A673 (cell line): ENCODE measurements at regions not wholly inside any gene's neighbourhood (a gene's known extent, or its start where the extent isn't known, plus 50 kb on each side); places are given as distances from the start of the nearest gene placed in this dataset.

Source experiments
- EZH2 ChIP-seq: fragments of 200-600 bp; sonication (generic); IDR thresholded peaks from 2 replicates; pipeline ENCODE4 v1.6.1; 2017; ENCODE audit warnings: borderline replicate concordance, low read depth, mild to moderate bottlenecking, mixed read lengths, antibody characterized with exemption, low read length; ENCODE audit not compliant: poor library complexity, severe bottlenecking
- TF ChIP-seq, protein P1 (sequence below): fragments of 300-800, 200-600 bp; sonication (generic); conservative IDR thresholded peaks from 2 replicates; pipeline ENCODE4 v1.5.1; 2017; ENCODE audit warnings: low read depth, mild to moderate bottlenecking, antibody characterized with exemption, low read length, moderate library complexity, mixed read lengths

DNA sequence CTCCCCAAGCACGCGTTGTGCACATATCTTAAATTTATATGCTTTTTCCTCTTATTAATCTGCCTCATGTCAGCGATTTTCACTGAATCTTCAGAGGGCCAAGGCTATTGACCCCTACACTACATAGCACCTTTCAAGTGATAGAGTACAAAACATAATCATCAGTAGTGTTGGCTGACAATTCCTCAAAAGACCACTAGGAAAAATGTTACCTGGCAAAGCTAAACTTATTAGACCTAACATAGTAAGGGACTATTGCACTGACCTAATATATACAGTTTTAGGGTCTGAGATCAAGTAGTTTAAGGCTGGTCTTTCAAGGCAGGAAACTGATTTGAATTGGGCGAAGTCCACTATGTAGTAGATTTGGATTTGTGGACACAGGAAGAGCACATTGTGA, 244.2 kb upstream of the ZC3H15 start:
- TF ChIP-seq, protein P1, sequence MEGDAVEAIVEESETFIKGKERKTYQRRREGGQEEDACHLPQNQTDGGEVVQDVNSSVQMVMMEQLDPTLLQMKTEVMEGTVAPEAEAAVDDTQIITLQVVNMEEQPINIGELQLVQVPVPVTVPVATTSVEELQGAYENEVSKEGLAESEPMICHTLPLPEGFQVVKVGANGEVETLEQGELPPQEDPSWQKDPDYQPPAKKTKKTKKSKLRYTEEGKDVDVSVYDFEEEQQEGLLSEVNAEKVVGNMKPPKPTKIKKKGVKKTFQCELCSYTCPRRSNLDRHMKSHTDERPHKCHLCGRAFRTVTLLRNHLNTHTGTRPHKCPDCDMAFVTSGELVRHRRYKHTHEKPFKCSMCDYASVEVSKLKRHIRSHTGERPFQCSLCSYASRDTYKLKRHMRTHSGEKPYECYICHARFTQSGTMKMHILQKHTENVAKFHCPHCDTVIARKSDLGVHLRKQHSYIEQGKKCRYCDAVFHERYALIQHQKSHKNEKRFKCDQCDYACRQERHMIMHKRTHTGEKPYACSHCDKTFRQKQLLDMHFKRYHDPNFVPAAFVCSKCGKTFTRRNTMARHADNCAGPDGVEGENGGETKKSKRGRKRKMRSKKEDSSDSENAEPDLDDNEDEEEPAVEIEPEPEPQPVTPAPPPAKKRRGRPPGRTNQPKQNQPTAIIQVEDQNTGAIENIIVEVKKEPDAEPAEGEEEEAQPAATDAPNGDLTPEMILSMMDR, result no peak
- TF ChIP-seq EZH2, result no peak
